ENCODE measurements at regions not wholly inside any gene's neighbourhood (a gene's known extent, or its start where the extent isn't known, plus 50 kb on each side); places are given as distances from the start of the nearest gene placed in this dataset.

DNA sequence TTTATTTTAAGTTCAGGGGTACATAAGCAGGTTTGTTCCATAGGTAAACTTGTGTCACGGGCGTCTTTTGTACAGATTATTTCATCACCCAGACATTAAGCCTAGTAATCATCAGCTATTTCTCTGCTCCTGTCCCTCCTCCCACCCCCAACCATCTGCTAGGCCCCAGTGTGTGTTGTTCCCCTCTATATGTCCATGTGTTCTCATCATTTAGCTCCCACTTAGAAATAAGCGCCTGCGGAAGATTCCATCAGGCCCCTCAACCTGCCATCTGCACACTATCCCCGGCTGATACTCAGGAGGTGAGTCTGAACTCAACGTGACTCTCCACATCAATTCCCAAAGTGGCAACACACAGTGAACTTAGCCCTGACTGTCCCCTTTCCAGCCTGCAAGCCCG is 228.0 kb upstream of the SYNDIG1 start:
- TF ChIP-seq, protein P1, sequence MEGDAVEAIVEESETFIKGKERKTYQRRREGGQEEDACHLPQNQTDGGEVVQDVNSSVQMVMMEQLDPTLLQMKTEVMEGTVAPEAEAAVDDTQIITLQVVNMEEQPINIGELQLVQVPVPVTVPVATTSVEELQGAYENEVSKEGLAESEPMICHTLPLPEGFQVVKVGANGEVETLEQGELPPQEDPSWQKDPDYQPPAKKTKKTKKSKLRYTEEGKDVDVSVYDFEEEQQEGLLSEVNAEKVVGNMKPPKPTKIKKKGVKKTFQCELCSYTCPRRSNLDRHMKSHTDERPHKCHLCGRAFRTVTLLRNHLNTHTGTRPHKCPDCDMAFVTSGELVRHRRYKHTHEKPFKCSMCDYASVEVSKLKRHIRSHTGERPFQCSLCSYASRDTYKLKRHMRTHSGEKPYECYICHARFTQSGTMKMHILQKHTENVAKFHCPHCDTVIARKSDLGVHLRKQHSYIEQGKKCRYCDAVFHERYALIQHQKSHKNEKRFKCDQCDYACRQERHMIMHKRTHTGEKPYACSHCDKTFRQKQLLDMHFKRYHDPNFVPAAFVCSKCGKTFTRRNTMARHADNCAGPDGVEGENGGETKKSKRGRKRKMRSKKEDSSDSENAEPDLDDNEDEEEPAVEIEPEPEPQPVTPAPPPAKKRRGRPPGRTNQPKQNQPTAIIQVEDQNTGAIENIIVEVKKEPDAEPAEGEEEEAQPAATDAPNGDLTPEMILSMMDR (IDR thresholded peaks at IDR 0.05; ENCODE audit: low read depth, low read length, missing control alignments) = no peak
- H3K4me3 ChIP-seq (replicated peaks; ENCODE audit: low read depth, low read length) = no peak overlapping the region
- no peak for DNase-seq (ENCODE audit: extremely low read depth, low read depth)

DNA sequence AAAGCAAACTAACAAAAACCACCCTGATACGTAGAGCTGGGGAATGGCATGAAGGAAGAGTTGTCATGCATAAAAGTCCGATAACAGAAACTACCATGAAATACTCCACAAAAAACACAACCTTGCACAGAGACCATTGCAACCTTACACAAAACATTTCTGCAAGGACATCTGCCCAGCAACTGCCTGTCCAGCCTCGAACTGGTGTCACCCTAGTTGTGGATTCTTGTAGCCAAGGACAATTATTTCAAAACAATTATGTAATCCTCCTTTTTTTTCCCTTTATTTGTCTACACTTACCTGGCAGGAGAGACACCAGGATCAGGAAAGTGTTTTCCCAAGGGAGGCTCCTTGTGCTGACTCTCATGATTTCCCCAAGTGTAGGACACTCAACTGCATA is 232.5 kb upstream of the SYNDIG1 start:
- H3K4me3 ChIP-seq (replicated peaks; ENCODE audit: low read depth, low read length) = no peak overlapping the region
- DNase-seq (ENCODE audit: extremely low read depth, low read depth) = no peak
- TF ChIP-seq, protein P1 (IDR thresholded peaks at IDR 0.05; ENCODE audit: low read depth, low read length, missing control alignments) = no peak

DNA sequence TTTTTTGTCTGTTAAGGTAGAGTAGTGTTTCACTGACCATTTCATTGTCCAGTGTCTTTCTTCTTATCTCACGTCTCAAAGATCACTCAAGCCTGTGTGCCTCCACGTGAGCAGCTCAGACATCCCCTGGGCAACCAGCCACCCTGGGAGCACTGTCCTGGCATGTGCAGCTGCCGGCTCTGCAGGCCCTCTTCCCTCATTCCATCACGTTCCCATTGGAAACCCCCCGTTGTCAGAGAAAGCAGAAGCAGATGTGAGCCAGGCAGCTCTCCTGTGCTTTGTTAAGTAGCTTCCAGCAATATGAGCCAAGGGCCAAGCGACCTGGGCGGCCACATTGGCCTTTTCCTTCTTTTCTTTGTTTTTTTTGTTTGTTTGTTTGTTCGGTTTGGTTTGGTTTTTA is 233.2 kb upstream of the SYNDIG1 start:
- DNase-seq (ENCODE audit: extremely low read depth, low read depth) = no peak
- TF ChIP-seq, protein P1 (IDR thresholded peaks at IDR 0.05; ENCODE audit: low read depth, low read length, missing control alignments) = no peak
- H3K4me3 ChIP-seq (replicated peaks; ENCODE audit: low read depth, low read length) = no peak overlapping the region

DNA sequence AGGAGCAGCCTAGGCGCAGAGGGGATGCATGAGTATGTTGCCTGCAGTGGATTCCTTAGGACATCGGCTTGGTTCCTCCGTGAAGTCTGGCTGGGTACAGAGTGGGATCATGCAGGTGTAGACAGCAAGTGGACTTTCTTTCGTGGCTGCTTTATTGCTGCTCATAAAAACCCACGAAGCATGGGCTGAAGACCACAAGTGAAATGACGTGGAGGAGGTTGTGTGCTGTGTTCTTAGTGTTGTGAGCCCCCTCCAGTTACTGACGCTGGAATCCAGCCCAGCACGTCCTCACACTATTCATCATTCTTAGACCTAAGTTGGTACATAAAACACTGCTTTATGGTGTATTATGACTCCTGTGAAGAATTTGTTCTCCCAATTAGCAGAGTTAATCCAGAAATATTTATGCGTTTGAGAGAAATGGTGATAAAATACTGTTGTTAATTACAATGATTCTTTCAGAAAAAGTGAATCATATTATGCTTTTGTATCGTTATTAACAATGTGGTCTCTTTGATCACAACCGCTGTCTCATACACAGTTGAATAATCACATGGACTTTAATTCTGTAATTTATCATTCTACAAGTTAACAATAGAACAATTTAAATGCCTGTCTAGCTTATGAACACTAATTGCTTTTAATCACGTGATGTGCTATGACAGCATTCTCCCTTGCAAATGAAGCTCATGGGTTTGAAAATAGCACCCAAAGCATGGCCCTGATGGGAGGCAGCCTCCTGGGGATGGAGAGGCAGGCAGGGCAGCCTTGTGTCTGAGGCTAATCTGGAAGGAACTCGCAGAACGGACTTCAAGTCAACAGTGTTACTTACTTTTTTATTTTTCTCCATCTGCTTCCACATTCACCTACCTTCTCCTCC is 233.9 kb upstream of the SYNDIG1 start:
- TF ChIP-seq, protein P1 (IDR thresholded peaks at IDR 0.05; ENCODE audit: low read depth, low read length, missing control alignments) = no peak
- DNase-seq (ENCODE audit: extremely low read depth, low read depth) = no peak

DNA sequence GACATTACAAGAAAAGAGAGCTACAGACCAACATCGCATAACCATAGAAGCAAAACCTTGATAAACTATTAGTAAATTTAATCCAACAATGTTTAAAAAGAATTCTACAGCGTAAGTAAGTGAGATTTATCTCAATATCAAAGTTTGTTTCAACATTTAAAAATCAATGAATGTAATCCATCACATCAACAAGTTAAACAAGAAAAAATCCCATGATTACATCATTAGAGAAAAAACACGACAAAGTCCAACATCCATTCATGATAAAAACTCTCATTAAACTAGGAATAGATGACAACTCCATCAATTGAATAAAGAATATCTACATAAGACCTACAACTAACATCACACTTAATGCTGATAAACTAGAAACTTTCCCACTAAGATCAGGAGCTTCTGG is 239.0 kb upstream of the GGTLC1 start:
- TF ChIP-seq, protein P1 (IDR thresholded peaks at IDR 0.05; ENCODE audit: low read depth, low read length, missing control alignments) = no peak

More for the DNA sequence above, 233.9 kb upstream of the SYNDIG1 start:
- H3K4me3 ChIP-seq (replicated peaks; ENCODE audit: low read depth, low read length) = no peak overlapping the region

DNA sequence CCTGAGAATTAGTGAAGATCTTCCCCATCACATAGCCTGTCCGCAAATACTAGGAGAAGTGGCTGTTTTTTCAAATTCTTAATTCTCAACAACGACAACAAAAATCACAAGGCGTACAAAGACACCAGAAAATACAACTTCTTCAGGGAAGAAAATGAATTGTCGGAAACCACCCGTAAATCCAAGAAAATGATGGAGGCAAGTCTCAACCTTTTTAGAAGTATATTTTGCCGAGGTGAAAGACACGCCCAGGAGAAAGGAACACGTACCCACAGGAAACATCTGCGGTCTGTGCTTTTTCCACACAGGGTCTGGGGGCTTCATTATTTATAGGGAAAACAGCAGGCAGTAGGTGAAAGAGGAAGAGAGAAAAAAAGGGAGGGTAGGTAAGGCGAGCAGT is 223.9 kb upstream of the GGTLC1 start:
- H3K4me3 ChIP-seq (replicated peaks; ENCODE audit: low read depth, low read length) = no peak overlapping the region
- TF ChIP-seq, protein P1 (IDR thresholded peaks at IDR 0.05; ENCODE audit: low read depth, low read length, missing control alignments) = no peak
- DNase-seq (ENCODE audit: extremely low read depth, low read depth) = no peak

More for the DNA sequence above, 239.0 kb upstream of the GGTLC1 start:
- no peak for DNase-seq (ENCODE audit: extremely low read depth, low read depth)
- no peak overlapping the region for H3K4me3 ChIP-seq (replicated peaks; ENCODE audit: low read depth, low read length)
